GM12874 (cell line): ENCODE measurements at regions not wholly inside any gene's neighbourhood (a gene's known extent, or its start where the extent isn't known, plus 50 kb on each side); places are given as distances from the start of the nearest gene placed in this dataset.

ENCODE experiments used
- TF ChIP-seq, protein P1 (sequence below): IDR thresholded peaks from 2 replicates; pipeline ENCODE4 v1.5.1; 2011; ENCODE audit warnings: low read depth, mild to moderate bottlenecking, control low read depth, low read length, moderate library complexity; ENCODE audit not compliant: insufficient read depth

- TF ChIP-seq, protein P1, sequence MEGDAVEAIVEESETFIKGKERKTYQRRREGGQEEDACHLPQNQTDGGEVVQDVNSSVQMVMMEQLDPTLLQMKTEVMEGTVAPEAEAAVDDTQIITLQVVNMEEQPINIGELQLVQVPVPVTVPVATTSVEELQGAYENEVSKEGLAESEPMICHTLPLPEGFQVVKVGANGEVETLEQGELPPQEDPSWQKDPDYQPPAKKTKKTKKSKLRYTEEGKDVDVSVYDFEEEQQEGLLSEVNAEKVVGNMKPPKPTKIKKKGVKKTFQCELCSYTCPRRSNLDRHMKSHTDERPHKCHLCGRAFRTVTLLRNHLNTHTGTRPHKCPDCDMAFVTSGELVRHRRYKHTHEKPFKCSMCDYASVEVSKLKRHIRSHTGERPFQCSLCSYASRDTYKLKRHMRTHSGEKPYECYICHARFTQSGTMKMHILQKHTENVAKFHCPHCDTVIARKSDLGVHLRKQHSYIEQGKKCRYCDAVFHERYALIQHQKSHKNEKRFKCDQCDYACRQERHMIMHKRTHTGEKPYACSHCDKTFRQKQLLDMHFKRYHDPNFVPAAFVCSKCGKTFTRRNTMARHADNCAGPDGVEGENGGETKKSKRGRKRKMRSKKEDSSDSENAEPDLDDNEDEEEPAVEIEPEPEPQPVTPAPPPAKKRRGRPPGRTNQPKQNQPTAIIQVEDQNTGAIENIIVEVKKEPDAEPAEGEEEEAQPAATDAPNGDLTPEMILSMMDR, result no peak
Measured at GRCh38 chr15:96424674-96425073, 94.2 kb downstream of the NR2F2 start.

DNA sequence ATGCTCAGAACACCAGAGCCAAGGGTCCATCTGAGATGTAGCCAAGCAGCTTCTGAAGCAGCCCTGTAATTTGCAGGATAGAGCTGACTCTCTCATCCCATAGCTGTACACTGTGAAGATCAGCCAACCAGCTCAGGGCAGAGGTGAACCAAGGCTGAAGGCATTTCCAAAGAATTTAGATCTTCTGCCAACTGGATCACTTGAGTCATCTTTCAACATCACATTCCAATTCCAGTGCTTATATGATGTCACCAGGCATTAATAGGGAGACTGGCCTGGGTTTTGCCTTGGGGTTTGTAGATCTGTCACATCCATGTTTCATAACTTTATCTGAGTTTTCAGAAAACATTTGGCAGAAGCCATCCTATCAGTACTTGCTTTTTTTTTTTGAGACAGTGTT is 98.2 kb downstream of the NR2F2 start:
- TF ChIP-seq, protein P1, result no peak

DNA sequence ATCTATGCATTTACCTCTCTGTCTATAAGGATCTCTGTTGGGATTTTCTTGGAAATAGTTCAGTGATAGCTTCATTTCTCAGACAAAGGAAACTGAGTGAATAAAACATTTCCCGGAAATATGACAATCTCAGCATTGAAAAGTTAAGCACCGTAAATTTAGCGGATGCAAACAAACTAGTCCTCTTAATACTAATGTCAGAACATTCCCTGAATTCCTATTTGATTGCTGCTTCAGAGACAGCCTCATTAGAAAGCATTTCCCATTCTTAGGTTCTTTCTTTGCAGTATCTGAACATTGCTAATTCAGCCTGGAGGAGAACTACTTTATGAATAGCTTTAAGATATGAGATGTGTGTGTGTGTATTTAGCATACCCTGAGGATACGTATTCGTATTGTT is 101.3 kb downstream of the NR2F2 start:
- TF ChIP-seq, protein P1, result no peak

- TF ChIP-seq, protein P1, result no peak
Measured at GRCh38 chr15:96435022-96435421, 104.5 kb downstream of the NR2F2 start.

- TF ChIP-seq, protein P1, result no peak
Measured at GRCh38 chr15:96435841-96436240, 105.3 kb downstream of the NR2F2 start.

- TF ChIP-seq, protein P1, result no peak
Measured at GRCh38 chr15:96440978-96441377, 110.5 kb downstream of the NR2F2 start.

- TF ChIP-seq, protein P1, result no peak
Measured at GRCh38 chr15:96442076-96442475, 111.6 kb downstream of the NR2F2 start.

DNA sequence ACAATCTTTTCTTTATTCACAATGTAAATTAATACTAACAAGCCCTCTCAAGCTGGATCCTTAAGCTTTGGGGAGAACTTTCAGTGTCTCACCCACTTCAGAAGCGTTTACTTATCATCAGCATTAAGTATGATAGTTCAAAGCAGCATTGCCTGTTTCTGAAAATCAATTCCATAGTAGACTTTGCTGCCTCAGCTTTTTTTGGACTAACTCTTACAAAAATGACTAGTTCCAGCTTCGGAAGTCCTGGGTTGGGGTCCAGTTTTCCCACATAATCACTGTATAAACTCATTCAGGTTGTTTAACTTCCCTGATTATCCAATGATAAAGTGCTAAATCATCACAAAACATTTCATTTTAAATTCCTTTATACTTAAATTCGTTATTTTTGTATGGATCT is 114.4 kb downstream of the NR2F2 start:
- TF ChIP-seq, protein P1, result no peak
